ENCODE measurements at regions not wholly inside any gene's neighbourhood (a gene's known extent, or its start where the extent isn't known, plus 50 kb on each side); places are given as distances from the start of the nearest gene placed in this dataset.

DNA sequence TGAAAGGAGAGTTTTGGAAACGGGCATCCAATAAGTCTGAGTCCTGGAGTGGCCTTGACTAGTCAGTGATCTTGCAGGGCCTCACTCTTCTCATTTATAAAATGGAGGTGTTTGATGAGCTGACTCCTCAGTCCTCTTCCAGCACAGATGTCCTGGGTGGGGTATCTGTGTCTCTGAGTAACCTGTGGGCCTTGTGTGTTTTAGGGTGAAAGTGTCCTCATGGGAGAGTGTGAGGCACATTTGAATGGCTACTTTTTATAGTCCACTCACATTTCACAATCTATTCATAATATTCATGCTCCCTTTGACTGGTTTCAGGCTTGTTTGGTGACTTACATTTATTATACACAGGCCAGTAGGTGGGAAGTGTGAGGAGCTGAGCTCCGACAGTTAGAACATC is 106.4 kb upstream of the CELF4 start (continued):
- TF ChIP-seq, protein P1, sequence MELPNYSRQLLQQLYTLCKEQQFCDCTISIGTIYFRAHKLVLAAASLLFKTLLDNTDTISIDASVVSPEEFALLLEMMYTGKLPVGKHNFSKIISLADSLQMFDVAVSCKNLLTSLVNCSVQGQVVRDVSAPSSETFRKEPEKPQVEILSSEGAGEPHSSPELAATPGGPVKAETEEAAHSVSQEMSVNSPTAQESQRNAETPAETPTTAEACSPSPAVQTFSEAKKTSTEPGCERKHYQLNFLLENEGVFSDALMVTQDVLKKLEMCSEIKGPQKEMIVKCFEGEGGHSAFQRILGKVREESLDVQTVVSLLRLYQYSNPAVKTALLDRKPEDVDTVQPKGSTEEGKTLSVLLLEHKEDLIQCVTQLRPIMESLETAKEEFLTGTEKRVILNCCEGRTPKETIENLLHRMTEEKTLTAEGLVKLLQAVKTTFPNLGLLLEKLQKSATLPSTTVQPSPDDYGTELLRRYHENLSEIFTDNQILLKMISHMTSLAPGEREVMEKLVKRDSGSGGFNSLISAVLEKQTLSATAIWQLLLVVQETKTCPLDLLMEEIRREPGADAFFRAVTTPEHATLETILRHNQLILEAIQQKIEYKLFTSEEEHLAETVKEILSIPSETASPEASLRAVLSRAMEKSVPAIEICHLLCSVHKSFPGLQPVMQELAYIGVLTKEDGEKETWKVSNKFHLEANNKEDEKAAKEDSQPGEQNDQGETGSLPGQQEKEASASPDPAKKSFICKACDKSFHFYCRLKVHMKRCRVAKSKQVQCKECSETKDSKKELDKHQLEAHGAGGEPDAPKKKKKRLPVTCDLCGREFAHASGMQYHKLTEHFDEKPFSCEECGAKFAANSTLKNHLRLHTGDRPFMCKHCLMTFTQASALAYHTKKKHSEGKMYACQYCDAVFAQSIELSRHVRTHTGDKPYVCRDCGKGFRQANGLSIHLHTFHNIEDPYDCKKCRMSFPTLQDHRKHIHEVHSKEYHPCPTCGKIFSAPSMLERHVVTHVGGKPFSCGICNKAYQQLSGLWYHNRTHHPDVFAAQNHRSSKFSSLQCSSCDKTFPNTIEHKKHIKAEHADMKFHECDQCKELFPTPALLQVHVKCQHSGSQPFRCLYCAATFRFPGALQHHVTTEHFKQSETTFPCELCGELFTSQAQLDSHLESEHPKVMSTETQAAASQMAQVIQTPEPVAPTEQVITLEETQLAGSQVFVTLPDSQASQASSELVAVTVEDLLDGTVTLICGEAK (IDR thresholded peaks at IDR 0.05; ENCODE audit: borderline replicate concordance), result no peak
- TF ChIP-seq ZNF274 (IDR thresholded peaks at IDR 0.05; ENCODE audit: insufficient read depth, insufficient read length), result no peak
- no peak for TF ChIP-seq IKZF1 (conservative IDR thresholded peaks at IDR 0.05)

DNA sequence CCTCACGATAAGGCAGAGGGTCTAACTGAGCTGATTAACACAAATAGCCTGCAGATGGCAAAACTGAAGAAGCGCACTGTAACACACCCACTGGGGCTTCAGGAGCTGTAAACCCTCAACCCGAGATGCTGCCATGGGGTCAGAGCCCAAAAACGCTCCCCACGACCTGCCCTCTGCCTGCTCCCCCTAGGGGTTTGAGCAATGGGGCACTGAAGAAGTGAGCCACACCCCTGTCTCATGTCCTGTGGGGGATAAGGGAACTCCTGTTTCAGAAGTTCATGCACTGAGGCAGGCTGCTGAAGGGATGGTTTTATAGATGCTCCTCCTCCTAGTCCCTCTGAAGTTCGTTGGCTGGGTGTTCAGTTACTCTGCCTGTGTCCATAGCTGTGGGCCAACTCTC is 105.9 kb upstream of the CELF4 start:
- Histone ChIP-seq H3K4me2 (ENCODE audit: control insufficient read depth, insufficient read depth) (no peak overlapping the region), H3K36me3 (ENCODE audit: control insufficient read depth in 2 of 2, insufficient read depth in 2 of 2, low read length in 1 of 2) (no peaks in the 10 kb centered on the region), H3K4me3 (no peak overlapping the region), H3K27ac (ENCODE audit: control insufficient read depth, insufficient read depth) (no peak overlapping the region), H2AFZ (ENCODE audit: control insufficient read depth, low read depth, low read length) (no peak overlapping the region), H3K4me1 (ENCODE audit: control insufficient read depth, insufficient read depth, low read length) (no peaks in the 10 kb centered on the region), H3K9me3 (replicated peaks; ENCODE audit: control insufficient read depth, insufficient read depth, low read length) (no peaks in the 10 kb centered on the region), H3K9ac (ENCODE audit: control insufficient read depth, insufficient read depth, low read length) (no peak overlapping the region), H4K20me1 (ENCODE audit: control insufficient read depth, insufficient read depth) (no peaks in the 10 kb centered on the region), H3K79me2 (ENCODE audit: control insufficient read depth, insufficient read depth, low read length) (no peaks in the 10 kb centered on the region), H3K27me3 (replicated peaks in 1 of 2; ENCODE audit: control insufficient read depth in 2 of 2, insufficient read depth in 2 of 2, low read length in 1 of 2) (no peaks in the 10 kb centered on the region)
- SMC1A ChIA-PET (ENCODE audit: uncharacterized antibody, unreplicated experiment), result no interaction called here
- POLR2A ChIA-PET, result no interaction called here
- no peak for DNase-seq (ENCODE audit: low read depth, low spot score)
- FAIRE-seq, result no peak
- RAD21 ChIA-PET (ENCODE audit: unreplicated experiment), result no interaction called here
- intact Hi-C loops (cut with micrococcal nuclease; ENCODE audit: unreplicated experiment) (no loop called here), in situ Hi-C loops (cut with MboI) (no loop called here)
- CTCF ChIA-PET, result no interaction called here
- no TSS peak for BruUV-seq (replicated peaks)
- 19% methylated on average over 6 of the region's 6 CpGs for WGBS (ENCODE audit: insufficient coverage, insufficient replicate concordance, low lambda C conversion rate, missing lambda C conversion rate)
- TF ChIP-seq MYB (IDR thresholded peaks at IDR 0.05; ENCODE audit: borderline replicate concordance, low read depth, low read length), result no peak
- TF ChIP-seq, protein P2, sequence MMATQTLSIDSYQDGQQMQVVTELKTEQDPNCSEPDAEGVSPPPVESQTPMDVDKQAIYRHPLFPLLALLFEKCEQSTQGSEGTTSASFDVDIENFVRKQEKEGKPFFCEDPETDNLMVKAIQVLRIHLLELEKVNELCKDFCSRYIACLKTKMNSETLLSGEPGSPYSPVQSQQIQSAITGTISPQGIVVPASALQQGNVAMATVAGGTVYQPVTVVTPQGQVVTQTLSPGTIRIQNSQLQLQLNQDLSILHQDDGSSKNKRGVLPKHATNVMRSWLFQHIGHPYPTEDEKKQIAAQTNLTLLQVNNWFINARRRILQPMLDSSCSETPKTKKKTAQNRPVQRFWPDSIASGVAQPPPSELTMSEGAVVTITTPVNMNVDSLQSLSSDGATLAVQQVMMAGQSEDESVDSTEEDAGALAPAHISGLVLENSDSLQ (IDR thresholded peaks at IDR 0.05), result no peak
- ATAC-seq, result no peak

Measured in GM12878 (cell line).